ENCODE measurements at regions not wholly inside any gene's neighbourhood (a gene's known extent, or its start where the extent isn't known, plus 50 kb on each side); places are given as distances from the start of the nearest gene placed in this dataset.
A peak's percentile ranks its signal among the peaks of the same experiment; 100 is the strongest.

GRCh38 chr10:52666931-52667330, 105.7 kb downstream of the MBL2 start:
- H3K9me3 ChIP-seq (ENCODE audit: low read depth) = no peaks in the 10 kb centered on the region
- H3K27me3 ChIP-seq = peaks cover 44% of the 10 kb centered on the region
- no peak for DNase-seq (ENCODE audit: low read depth in 1 of 2, low spot score in 1 of 2)
- no peak for TF ChIP-seq CTCF (IDR thresholded peaks at IDR 0.05; ENCODE audit: low read depth, low read length)
- no peaks in the 10 kb centered on the region for H3K4me1 ChIP-seq (ENCODE audit: low read depth)
- no peak overlapping the region for H3K4me3 ChIP-seq
- no peak overlapping the region for H3K27ac ChIP-seq
- H3K36me3 ChIP-seq = no peaks in the 10 kb centered on the region

- no peak overlapping the region for H3K4me3 ChIP-seq
- peaks cover 44% of the 10 kb centered on the region for H3K27me3 ChIP-seq
- H3K36me3 ChIP-seq = no peaks in the 10 kb centered on the region
- H3K4me1 ChIP-seq (ENCODE audit: low read depth) = no peaks in the 10 kb centered on the region
- H3K27ac ChIP-seq = no peak overlapping the region
- H3K9me3 ChIP-seq (ENCODE audit: low read depth) = no peaks in the 10 kb centered on the region
- no peak for TF ChIP-seq CTCF (IDR thresholded peaks at IDR 0.05; ENCODE audit: low read depth, low read length)
- DNase-seq (ENCODE audit: low read depth in 1 of 2, low spot score in 1 of 2) = no peak
These were observed 104.6 kb downstream of the MBL2 start for GRCh38 chr10:52668024-52668423.

- TF ChIP-seq CTCF (IDR thresholded peaks at IDR 0.05; ENCODE audit: low read depth, low read length) = no peak
- H3K9me3 ChIP-seq (ENCODE audit: low read depth) = no peaks in the 10 kb centered on the region
- DNase-seq (ENCODE audit: low read depth in 1 of 2, low spot score in 1 of 2) = no peak
- H3K36me3 ChIP-seq = no peaks in the 10 kb centered on the region
- H3K4me3 ChIP-seq = no peak overlapping the region
- peaks cover 59% of the 10 kb centered on the region for H3K27me3 ChIP-seq
- no peaks in the 10 kb centered on the region for H3K4me1 ChIP-seq (ENCODE audit: low read depth)
- no peak overlapping the region for H3K27ac ChIP-seq
These were observed 99.7 kb downstream of the MBL2 start for GRCh38 chr10:52672880-52673279.

GRCh38 chr10:52673468-52673867, 99.1 kb downstream of the MBL2 start:
- TF ChIP-seq CTCF (IDR thresholded peaks at IDR 0.05; ENCODE audit: low read depth, low read length) = no peak
- Histone ChIP-seq H3K4me3 (no peak overlapping the region), H3K4me1 (ENCODE audit: low read depth) (peaks cover 2% of the 10 kb centered on the region), H3K27me3 (peaks cover 63% of the 10 kb centered on the region), H3K9me3 (ENCODE audit: low read depth) (no peaks in the 10 kb centered on the region), H3K27ac (no peak overlapping the region), H3K36me3 (no peaks in the 10 kb centered on the region)
- DNase-seq (ENCODE audit: low read depth in 1 of 2, low spot score in 1 of 2) = no peak

DNA sequence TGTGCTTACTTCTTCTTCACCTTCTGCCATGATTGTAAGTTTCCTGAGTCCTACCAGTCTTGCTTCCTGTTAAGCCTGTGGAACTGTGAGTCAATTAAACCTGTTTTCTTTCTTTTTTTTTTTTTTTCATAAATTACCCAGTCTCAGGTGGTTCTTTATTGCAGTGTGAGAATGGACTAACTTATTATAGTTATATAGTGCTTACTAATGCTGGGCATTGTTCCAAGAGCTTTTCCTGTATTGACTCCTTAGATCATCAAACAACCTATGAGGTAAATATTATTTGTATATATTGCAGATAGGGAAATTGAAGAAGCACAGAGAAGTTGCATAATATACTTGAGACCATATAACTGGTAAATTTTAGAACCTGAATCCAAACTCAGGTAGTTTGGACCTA, 98.1 kb downstream of the MBL2 start:
- peaks cover 10% of the 10 kb centered on the region for H3K4me1 ChIP-seq (ENCODE audit: low read depth)
- no peak overlapping the region for H3K4me3 ChIP-seq
- no peak for DNase-seq (ENCODE audit: low read depth in 1 of 2, low spot score in 1 of 2)
- H3K27ac ChIP-seq = no peak overlapping the region
- no peaks in the 10 kb centered on the region for H3K9me3 ChIP-seq (ENCODE audit: low read depth)
- H3K27me3 ChIP-seq = peaks cover 63% of the 10 kb centered on the region
- no peak for TF ChIP-seq CTCF (IDR thresholded peaks at IDR 0.05; ENCODE audit: low read depth, low read length)
- no peaks in the 10 kb centered on the region for H3K36me3 ChIP-seq

- no peak for TF ChIP-seq CTCF (IDR thresholded peaks at IDR 0.05; ENCODE audit: low read depth, low read length)
- no peaks in the 10 kb centered on the region for H3K36me3 ChIP-seq
- H3K4me3 ChIP-seq = no peak overlapping the region
- no peak overlapping the region for H3K27ac ChIP-seq
- no peaks in the 10 kb centered on the region for H3K9me3 ChIP-seq (ENCODE audit: low read depth)
- H3K27me3 ChIP-seq = peaks cover 64% of the 10 kb centered on the region
- DNase-seq (ENCODE audit: low read depth in 1 of 2, low spot score in 1 of 2) = peak in 1 of 2 donors; percentile 13
- H3K4me1 ChIP-seq (ENCODE audit: low read depth) = peaks cover 10% of the 10 kb centered on the region
These were observed 95.5 kb downstream of the MBL2 start for GRCh38 chr10:52677086-52677485.
